K562 (cell line): ENCODE measurements at regions not wholly inside any gene's neighbourhood (a gene's known extent, or its start where the extent isn't known, plus 50 kb on each side); places are given as distances from the start of the nearest gene placed in this dataset.
"Not testable (repeated sequence)": the region's sequence is repeated elsewhere in the genome, so short reads cannot be mapped to it uniquely, and the experiment has no call there.

ENCODE experiments used
- ATAC-seq: fragments of 200-7000 bp; cut with Tn5 transposase; 3 replicates; pipeline ENCODE4 v1.9.1; 2020; ENCODE audit warnings: moderate library complexity
- BruUV-seq: library from RNA; stranded (reverse); fragments of 400-500 nt; replicated peaks from 2 replicates; lab custom pipeline; 2021; lab: Mats Ljungman, UMichigan
- CTCF ChIA-PET: fragments of 300-600 bp; formaldehyde crosslinking; extraction: SDS; loops from one replicate; lab custom pipeline; 2021; ENCODE audit warnings: low intra/inter-chr PET ratio; lab: Yijun Ruan, JAX
- POLR2A ChIA-PET: fragments of 300-600, 350-650 bp; sonication (Branson Sonifier 250); formaldehyde crosslinking; extraction: SDS; loops from one replicate; lab custom pipeline; 2021; ENCODE audit warnings: antibody characterized with exemption, inconsistent platforms; lab: Yijun Ruan, JAX
- DNase-seq, 4 experiments: peaks; one replicate each; pipeline versions ENCODE4 v3.0.0 to v3.0.0-alpha.2; 2011 to 2018; ENCODE audit warnings: low spot score in 3 of 4, mixed read lengths in 3 of 4; ENCODE audit errors: extremely low read depth in 1 of 4
- FAIRE-seq: peaks from 2 replicates; lab custom pipeline; 2011; peaks lifted over from hg19 to GRCh38; lab: Jason Lieb, UNC
- H2AFZ ChIP-seq: 2 replicates; pipeline ENCODE4 v1.6.0; 2011; ENCODE audit warnings: low read depth, low read length, control low read depth, inconsistent platforms
- H3K27ac ChIP-seq: fragments of 200-600 bp; 3 replicates; pipeline ENCODE4 v1.8.0; 2011; ENCODE audit warnings: low read depth, mild to moderate bottlenecking, control low read depth, inconsistent platforms, low read length, moderate library complexity, mixed read lengths; ENCODE audit errors: extremely low read depth
- H3K27me3 ChIP-seq, 2 experiments: fragments of 300-600 bp in 1 of 2; 2 replicates in 1 of 2; 3 replicates in 1 of 2; pipeline versions ENCODE4 v1.6.0 to v1.8.0; 2011; ENCODE audit warnings: inconsistent platforms in 2 of 2, low read length in 2 of 2, mild to moderate bottlenecking in 1 of 2, mixed read lengths in 1 of 2, moderate library complexity in 1 of 2; ENCODE audit not compliant: control insufficient read depth in 2 of 2, insufficient read depth in 2 of 2
- H3K36me3 ChIP-seq: fragments of 300-600 bp; 3 replicates; pipeline ENCODE4 v1.8.0; 2011; ENCODE audit warnings: mild to moderate bottlenecking, low read length, inconsistent platforms; ENCODE audit not compliant: control insufficient read depth, insufficient read depth
- H3K4me1 ChIP-seq, 2 experiments: fragments of 200-600 bp in 1 of 2; replicated peaks in 1 of 2; 2 replicates in 1 of 2; 3 replicates in 1 of 2; pipeline versions ENCODE4 v1.5.1 to v1.8.0; 2011; ENCODE audit warnings: inconsistent platforms in 2 of 2, low read length in 2 of 2, mild to moderate bottlenecking in 1 of 2, mixed read lengths in 1 of 2, moderate library complexity in 1 of 2; ENCODE audit not compliant: control insufficient read depth in 2 of 2, insufficient read depth in 2 of 2
- H3K4me2 ChIP-seq: 2 replicates; pipeline ENCODE4 v1.6.1; 2011; ENCODE audit warnings: low read length, control low read depth, inconsistent platforms, mixed read lengths; ENCODE audit not compliant: insufficient read depth
- H3K4me3 ChIP-seq: fragments of 200-600 bp; sonication (generic), shearing (Covaris generic); 2 replicates; pipeline ENCODE4 v1.5.1; 2016; ENCODE audit warnings: control low read depth, inconsistent platforms
- H3K79me2 ChIP-seq: fragments of 200-600 bp; 3 replicates; pipeline ENCODE4 v1.8.0; 2011; ENCODE audit warnings: low read length, inconsistent platforms; ENCODE audit not compliant: control insufficient read depth, insufficient read depth
- H3K9ac ChIP-seq, 2 experiments: 2 replicates each; pipeline versions ENCODE4 v1.6.0 to v1.6.1; 2011; ENCODE audit warnings: low read depth in 2 of 2, low read length in 2 of 2, control low read depth in 1 of 2, inconsistent platforms in 1 of 2, mild to moderate bottlenecking in 1 of 2, mixed read lengths in 1 of 2; ENCODE audit not compliant: insufficient read depth in 1 of 2
- H3K9me1 ChIP-seq: one replicate; pipeline ENCODE4 v1.6.0; 2011; ENCODE audit warnings: inconsistent platforms, mild to moderate bottlenecking, low read length, moderate library complexity; ENCODE audit not compliant: control insufficient read depth, insufficient read depth
- H3K9me3 ChIP-seq: replicated peaks from 2 replicates; pipeline ENCODE4 v1.5.1; 2011; ENCODE audit warnings: low read depth, low read length, inconsistent platforms; ENCODE audit not compliant: control insufficient read depth, insufficient read depth
- H4K20me1 ChIP-seq: replicated peaks from 2 replicates; pipeline ENCODE4 v1.6.1; 2011; ENCODE audit warnings: low read length, inconsistent platforms, mixed read lengths; ENCODE audit not compliant: control insufficient read depth, insufficient read depth
- ADNP ChIP-seq: fragments of 200-800 bp; sonication (Bioruptor generic); IDR thresholded peaks from 2 replicates; pipeline ENCODE4 v1.6.1; 2016; ENCODE audit warnings: missing genetic modification characterization, missing compliant biosample characterization
- BCOR ChIP-seq: fragments of 450-650 bp; IDR thresholded peaks from 2 replicates; pipeline ENCODE4 v1.6.1; 2016
- BRD9 ChIP-seq: fragments of 450-650 bp; IDR thresholded peaks from 2 replicates; pipeline ENCODE4 v1.6.1; 2018; ENCODE audit warnings: low read depth; ENCODE audit not compliant: partially characterized antibody
- CBX3 ChIP-seq, 2 experiments: IDR thresholded peaks; 1 replicate in 1 of 2; 2 replicates in 1 of 2; pipeline ENCODE4 v1.6.1; 2012; ENCODE audit warnings: inconsistent platforms in 2 of 2, low read length in 2 of 2, borderline replicate concordance in 1 of 2, control low read depth in 1 of 2
- CHD4 ChIP-seq: fragments of 200-600 bp; sonication (generic); IDR thresholded peaks from 3 replicates; pipeline ENCODE4 v1.6.1; 2012; ENCODE audit warnings: low read depth, mild to moderate bottlenecking, mixed read lengths, low read length, inconsistent platforms; ENCODE audit not compliant: insufficient read depth, insufficient replicate concordance, poor library complexity, severe bottlenecking
- GTF2A2 ChIP-seq: IDR thresholded peaks from 2 replicates; pipeline ENCODE4 v1.6.1; 2016; ENCODE audit warnings: mild to moderate bottlenecking, missing genetic modification characterization, missing compliant biosample characterization
- KDM1A ChIP-seq, 2 experiments: fragments of 450-650 bp; IDR thresholded peaks; 2 replicates each; pipeline ENCODE4 v1.6.1; 2016; ENCODE audit warnings: mild to moderate bottlenecking in 2 of 2
- NFYB ChIP-seq: IDR thresholded peaks from 2 replicates; pipeline ENCODE4 v1.6.1; 2011; ENCODE audit warnings: mild to moderate bottlenecking, moderate library complexity; ENCODE audit not compliant: insufficient read length; ENCODE audit errors: extremely low read depth
- PHF20 ChIP-seq: fragments of 450-650 bp; IDR thresholded peaks from 2 replicates; pipeline ENCODE4 v1.6.1; 2018; ENCODE audit not compliant: partially characterized antibody
- POLR2B ChIP-seq: fragments of 450-650 bp; IDR thresholded peaks from 2 replicates; pipeline ENCODE4 v1.6.1; 2018; ENCODE audit warnings: low read depth; ENCODE audit not compliant: partially characterized antibody
- RBM22 ChIP-seq: fragments of 200-400 bp; formaldehyde crosslinking; IDR thresholded peaks from 2 replicates; pipeline ENCODE4 v1.6.1; 2018; ENCODE audit warnings: low read length, low read depth; ENCODE audit not compliant: poor library complexity, severe bottlenecking
- RBM25 ChIP-seq: fragments of 200-400 bp; formaldehyde crosslinking; IDR thresholded peaks from 2 replicates; pipeline ENCODE4 v1.6.1; 2018; ENCODE audit warnings: low read length, low read depth, moderate library complexity; ENCODE audit not compliant: severe bottlenecking
- SAFB ChIP-seq: fragments of 200-400 bp; formaldehyde crosslinking; IDR thresholded peaks from 2 replicates; pipeline ENCODE4 v1.6.1; 2017; ENCODE audit warnings: low read depth, low read length, borderline replicate concordance
- ZNF134 ChIP-seq: fragments of 250-450 bp; sonication (Bioruptor Pico); conservative IDR thresholded peaks from 2 replicates; pipeline ENCODE4 v1.4.0; 2020
- ZNF24 ChIP-seq: fragments of 450-650 bp; IDR thresholded peaks from 2 replicates; pipeline ENCODE4 v1.6.1; 2016
- WGBS: fragments of 100-300 bp; shearing (Covaris generic); methylation state at CpG from one replicate; pipeline ENCODE4 v1.1.6; 2016; ENCODE audit warnings: low coverage, mixed read lengths; ENCODE audit not compliant: insufficient coverage; ENCODE audit errors: missing lambda C conversion rate; 5-methylcytosine and 5-hydroxymethylcytosine counted together
- in situ Hi-C: fragments of 300-500 bp; cut with MboI; formaldehyde crosslinking; loops from 4 replicates; pipeline ENCODE4 v1.15.0; 2018; ENCODE audit warnings: inconsistent platforms, mixed read lengths
- intact Hi-C: fragments of 100-400 bp; cut with micrococcal nuclease; formaldehyde crosslinking; loops from 2 replicates; pipeline ENCODE4 v1.14.2; 2022
- TF ChIP-seq, protein P1 (sequence below): IDR thresholded peaks from 2 replicates; pipeline ENCODE4 v1.6.1; 2011; ENCODE audit not compliant: insufficient read length; ENCODE audit errors: extremely low read depth

DNA sequence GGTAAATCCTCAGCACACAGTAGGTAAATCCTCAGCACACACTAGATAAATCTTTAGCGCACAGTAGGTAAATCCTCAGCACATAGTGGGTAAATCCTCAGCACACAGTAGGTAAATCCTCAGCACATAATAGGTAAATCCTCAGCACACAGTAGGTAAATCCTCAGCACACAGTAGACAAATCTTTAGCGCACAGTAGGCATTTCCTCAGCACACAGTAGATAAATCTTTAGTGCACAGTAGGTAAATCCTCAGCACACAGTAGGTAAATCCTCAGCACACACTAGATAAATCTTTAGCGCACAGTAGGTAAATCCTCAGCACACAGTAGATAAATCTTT lies 102.0 kb downstream of the MICALL2 start:
- BruUV-seq, H3K79me2 ChIP-seq, ATAC-seq, H3K4me2 ChIP-seq, H3K27ac ChIP-seq, H3K4me3 ChIP-seq, H3K9me3 ChIP-seq, H3K9me1 ChIP-seq, H3K4me1 ChIP-seq, CTCF ChIA-PET, in situ Hi-C loops, DNase-seq, intact Hi-C loops, H3K9ac ChIP-seq, POLR2A ChIA-PET, H4K20me1 ChIP-seq, FAIRE-seq, H2AFZ ChIP-seq, H3K36me3 ChIP-seq: not testable (repeated sequence)
- TF ChIP-seq ADNP (tag) = peak; percentile 88; the same call in 1 of the 2 replicates
- 0 out of 3 replicates have a peak, but pooled peaks of 1 of the 2 experiments have one; percentile 49 for TF ChIP-seq CBX3 (IDR thresholded peaks at IDR 0.05; ENCODE audit: borderline replicate concordance in 1 of 2, low read length in 2 of 2)
- 0 out of 4 replicates have a peak, but pooled peaks of 1 of the 2 experiments have one; percentile 26 for TF ChIP-seq KDM1A (IDR thresholded peaks at IDR 0.05)
- peak; percentile 91 for TF ChIP-seq CHD4
- peaks cover 16 to 53% of the 10 kb centered on the region in 2 experiments for H3K27me3 ChIP-seq
- WGBS = 55% methylated on average over 3 of the region's 3 CpGs

DNA sequence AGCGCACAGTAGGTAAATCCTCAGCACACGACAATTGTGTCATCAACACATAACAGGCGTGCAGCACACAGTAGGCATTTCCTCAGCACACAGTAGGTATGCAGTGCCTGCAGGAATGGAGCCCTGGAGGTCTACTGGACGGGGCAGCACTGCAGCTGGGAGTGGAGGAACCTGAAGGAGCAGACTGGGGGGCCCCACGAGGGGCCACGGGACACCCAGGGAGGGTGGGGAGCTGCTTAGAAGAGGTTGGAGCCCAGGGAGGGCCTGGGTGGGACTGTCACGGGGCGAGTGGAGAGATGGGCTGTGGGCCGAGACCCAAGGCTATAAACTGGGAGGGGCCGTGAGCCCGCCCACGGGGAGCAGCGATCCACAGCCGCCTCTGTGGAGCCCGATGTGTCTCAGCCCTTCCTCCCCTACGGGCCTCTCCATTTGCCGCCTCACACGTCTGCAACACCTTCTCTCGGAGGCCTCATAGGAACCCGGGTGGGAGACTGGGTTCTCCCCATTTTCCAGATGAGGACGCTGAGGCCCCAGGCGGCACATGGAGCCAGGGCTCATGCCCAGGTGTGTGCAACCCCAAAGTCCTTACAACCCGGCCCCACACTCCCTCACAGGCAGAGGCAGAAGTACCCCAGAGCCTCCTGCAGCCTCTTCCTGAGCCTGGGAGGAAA lies 101.5 kb downstream of the MICALL2 start:
- Histone ChIP-seq H3K4me1 (peaks cover 0 to 9% of the 10 kb centered on the region in 2 experiments; a peak in 1 of 5 replicates), H3K9me3 (no peaks in the 10 kb centered on the region), H3K79me2 (no peaks in the 10 kb centered on the region), H3K4me3 (no peak overlapping the region), H3K4me2 (no peak overlapping the region), H3K36me3 (no peaks in the 10 kb centered on the region), H3K27me3 (peaks cover 14 to 53% of the 10 kb centered on the region in 2 experiments), H2AFZ (no peak overlapping the region), H3K27ac (no peak overlapping the region), H3K9ac (no peak overlapping the region), H4K20me1 (no peaks in the 10 kb centered on the region; the same call in 1 of the 2 replicates), H3K9me1 (no peaks in the 10 kb centered on the region)
- BruUV-seq = no TSS peak
- in situ Hi-C loops (no loop called here), intact Hi-C loops (no loop called here)
- peak in 2 of 4 experiments; percentile 54 to 61 for DNase-seq
- WGBS = 10% methylated on average over 22 of the region's 23 CpGs
- ChIA-PET CTCF (no interaction called here), POLR2A (no interaction called here)
- peak; percentile 65 for ATAC-seq
- no peak for FAIRE-seq
- TF ChIP-seq NFYB = no peak
- TF ChIP-seq GTF2A2 = no peak
- TF ChIP-seq BCOR = peak; percentile 64; the same call in 1 of the 2 replicates
- TF ChIP-seq RBM25 = peak; percentile 32
- TF ChIP-seq KDM1A (IDR thresholded peaks at IDR 0.05) = peak in 1 of 2 experiments; percentile 19; a peak in 1 of 4 replicates
- no peak for TF ChIP-seq BRD9
- TF ChIP-seq SAFB = peak; percentile 88; the same call in 1 of the 2 replicates
- no peak for TF ChIP-seq PHF20
- no peak for TF ChIP-seq POLR2B
- TF ChIP-seq, protein P1, sequence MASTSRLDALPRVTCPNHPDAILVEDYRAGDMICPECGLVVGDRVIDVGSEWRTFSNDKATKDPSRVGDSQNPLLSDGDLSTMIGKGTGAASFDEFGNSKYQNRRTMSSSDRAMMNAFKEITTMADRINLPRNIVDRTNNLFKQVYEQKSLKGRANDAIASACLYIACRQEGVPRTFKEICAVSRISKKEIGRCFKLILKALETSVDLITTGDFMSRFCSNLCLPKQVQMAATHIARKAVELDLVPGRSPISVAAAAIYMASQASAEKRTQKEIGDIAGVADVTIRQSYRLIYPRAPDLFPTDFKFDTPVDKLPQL = no peak
- no peak for TF ChIP-seq RBM22
- TF ChIP-seq ZNF134 (CRISPR knock-in tag) = no peak
- TF ChIP-seq ZNF24 = no peak
- TF ChIP-seq ADNP (tag) = peak; percentile 84; the same call in 1 of the 2 replicates
